Common myeloid progenitor, CD34-positive (primary cell): ENCODE measurements at regions not wholly inside any gene's neighbourhood (a gene's known extent, or its start where the extent isn't known, plus 50 kb on each side); places are given as distances from the start of the nearest gene placed in this dataset.

Experiments used
- CTCF ChIA-PET: fragments of 350-600 bp; sonication (Branson Sonifier 250); formaldehyde crosslinking; loops from one replicate; lab custom pipeline; 2021; ENCODE audit warnings: antibody characterized with exemption; lab: Charles Lee
- POLR2A ChIA-PET: fragments of 350-600 bp; sonication (Branson Sonifier 250); formaldehyde crosslinking; loops from one replicate; lab custom pipeline; 2021; ENCODE audit warnings: antibody characterized with exemption; lab: Charles Lee
- DNase-seq, 3 donors: peaks; one replicate each; pipeline versions ENCODE4 v3.0.0 to v3.0.0-alpha.2; 2013
- H3K27ac ChIP-seq, 2 experiments: 1 replicate in 1 of 2; 2 replicates in 1 of 2; pipeline ENCODE4 v1.7.0; 2013; ENCODE audit warnings: inconsistent platforms in 2 of 2, low read length in 2 of 2, mild to moderate bottlenecking in 2 of 2, low read depth in 1 of 2, moderate library complexity in 1 of 2; ENCODE audit not compliant: severe bottlenecking in 2 of 2, insufficient read depth in 1 of 2, poor library complexity in 1 of 2
- H3K27me3 ChIP-seq, 5 experiments: replicated peaks in 2 of 5; 1 replicate in 3 of 5; 2 replicates in 2 of 5; pipeline versions ENCODE4 v1.6.1 to v1.7.0; 2013; ENCODE audit warnings: low read length in 4 of 5, mild to moderate bottlenecking in 2 of 5, moderate library complexity in 2 of 5, inconsistent platforms in 1 of 5; ENCODE audit not compliant: insufficient read depth in 5 of 5, control insufficient read depth in 4 of 5
- H3K36me3 ChIP-seq, 4 experiments: 1 replicate in 2 of 4; 2 replicates in 2 of 4; pipeline versions ENCODE4 v1.6.1 to v1.7.0; 2013; ENCODE audit warnings: low read length in 3 of 4, control low read depth in 1 of 4, mild to moderate bottlenecking in 1 of 4; ENCODE audit not compliant: control insufficient read depth in 4 of 4, insufficient read depth in 4 of 4
- H3K4me1 ChIP-seq, 4 experiments: 1 replicate in 3 of 4; 2 replicates in 1 of 4; pipeline versions ENCODE4 v1.6.1 to v1.7.1; 2013; ENCODE audit warnings: low read length in 3 of 4, mild to moderate bottlenecking in 3 of 4, control low read depth in 1 of 4, inconsistent platforms in 1 of 4, moderate library complexity in 1 of 4; ENCODE audit not compliant: control insufficient read depth in 4 of 4, insufficient read depth in 4 of 4; ENCODE audit errors: control extremely low read depth in 1 of 4
- H3K4me3 ChIP-seq, 7 experiments: 1 replicate in 4 of 7; 2 replicates in 3 of 7; pipeline versions ENCODE4 v1.5.1 to v1.7.0; 2013; ENCODE audit warnings: mild to moderate bottlenecking in 7 of 7, low read length in 6 of 7, moderate library complexity in 6 of 7, inconsistent platforms in 2 of 7, low read depth in 2 of 7, control low read depth in 1 of 7; ENCODE audit not compliant: insufficient read depth in 4 of 7, control insufficient read depth in 1 of 7; ENCODE audit errors: extremely low read depth in 1 of 7
- H3K9me3 ChIP-seq, 5 experiments: 1 replicate in 4 of 5; 2 replicates in 1 of 5; pipeline versions ENCODE4 v1.6.1 to v1.7.1; 2013; ENCODE audit warnings: low read length in 4 of 5, mild to moderate bottlenecking in 2 of 5, inconsistent platforms in 1 of 5, low read depth in 1 of 5, moderate library complexity in 1 of 5; ENCODE audit not compliant: control insufficient read depth in 4 of 5, insufficient read depth in 2 of 5; ENCODE audit errors: control extremely low read depth in 1 of 5
- WGBS: methylation state at CpG from one replicate; pipeline ENCODE4 v1.1.5; 2013; ENCODE audit not compliant: insufficient coverage; 5-methylcytosine and 5-hydroxymethylcytosine counted together

GRCh38 chr3:76912841-76913383 is 127.0 kb upstream of the ROBO2 start:
- no peaks in the 10 kb centered on the region for H3K9me3 ChIP-seq
- no peak overlapping the region for H3K4me3 ChIP-seq
- no peak for DNase-seq
- ChIA-PET CTCF (no interaction called here), POLR2A (no interaction called here)
- 81% methylated on average over 5 of the region's 12 CpGs for WGBS
- H3K27ac ChIP-seq = no peak overlapping the region
- H3K36me3 ChIP-seq = no peaks in the 10 kb centered on the region
- no peaks in the 10 kb centered on the region for H3K4me1 ChIP-seq
- no peaks in the 10 kb centered on the region for H3K27me3 ChIP-seq

GRCh38 chr3:76917436-76917835 is 122.5 kb upstream of the ROBO2 start:
- no peaks in the 10 kb centered on the region for H3K27me3 ChIP-seq
- CTCF ChIA-PET = no interaction called here
- 94% methylated on average over 3 of the region's 3 CpGs for WGBS
- H3K27ac ChIP-seq = no peak overlapping the region
- H3K4me3 ChIP-seq = no peak overlapping the region
- DNase-seq = no peak
- no peaks in the 10 kb centered on the region for H3K9me3 ChIP-seq
- POLR2A ChIA-PET = no interaction called here
- no peaks in the 10 kb centered on the region for H3K36me3 ChIP-seq
- no peaks in the 10 kb centered on the region for H3K4me1 ChIP-seq

GRCh38 chr3:76920511-76920910 is 119.4 kb upstream of the ROBO2 start:
- DNase-seq = no peak
- CTCF ChIA-PET = no interaction called here
- H3K36me3 ChIP-seq = no peaks in the 10 kb centered on the region
- no peaks in the 10 kb centered on the region for H3K4me1 ChIP-seq
- H3K27ac ChIP-seq = no peak overlapping the region
- POLR2A ChIA-PET = no interaction called here
- no peaks in the 10 kb centered on the region for H3K9me3 ChIP-seq
- H3K27me3 ChIP-seq = no peaks in the 10 kb centered on the region
- no peak overlapping the region for H3K4me3 ChIP-seq

- POLR2A ChIA-PET = no interaction called here
- H3K36me3 ChIP-seq = no peaks in the 10 kb centered on the region
- 81% methylated on average over 1 of the region's 1 CpG for WGBS
These were observed 116.4 kb upstream of the ROBO2 start for GRCh38 chr3:76923485-76923884.

GRCh38 chr3:76930712-76931111 is 109.2 kb upstream of the ROBO2 start:
- Histone ChIP-seq H3K9me3 (no peaks in the 10 kb centered on the region), H3K4me3 (no peak overlapping the region), H3K4me1 (no peaks in the 10 kb centered on the region), H3K27ac (no peak overlapping the region), H3K36me3 (no peaks in the 10 kb centered on the region), H3K27me3 (no peaks in the 10 kb centered on the region)
- ChIA-PET POLR2A (no interaction called here), CTCF (no interaction called here)
- 42% methylated on average over 2 of the region's 2 CpGs for WGBS
- DNase-seq = no peak

More at GRCh38 chr3:76923485-76923884, 116.4 kb upstream of the ROBO2 start:
- Histone ChIP-seq H3K4me3 (no peak overlapping the region), H3K27me3 (no peaks in the 10 kb centered on the region), H3K27ac (no peak overlapping the region), H3K4me1 (no peaks in the 10 kb centered on the region), H3K9me3 (no peaks in the 10 kb centered on the region)
- CTCF ChIA-PET = no interaction called here
- DNase-seq = no peak

- no peak for DNase-seq
- Histone ChIP-seq H3K9me3 (no peaks in the 10 kb centered on the region), H3K27me3 (no peaks in the 10 kb centered on the region), H3K4me3 (no peak overlapping the region), H3K4me1 (no peaks in the 10 kb centered on the region), H3K36me3 (no peaks in the 10 kb centered on the region), H3K27ac (no peak overlapping the region)
- ChIA-PET CTCF (no interaction called here), POLR2A (no interaction called here)
- WGBS = no CpG with 5 or more reads among the region's 1 CpG
These were observed 106.7 kb upstream of the ROBO2 start for GRCh38 chr3:76933245-76933644.

GRCh38 chr3:76938962-76939361 is 100.9 kb upstream of the ROBO2 start:
- Histone ChIP-seq H3K4me1 (no peaks in the 10 kb centered on the region), H3K9me3 (no peaks in the 10 kb centered on the region), H3K27me3 (no peaks in the 10 kb centered on the region), H3K27ac (no peak overlapping the region), H3K4me3 (no peak overlapping the region), H3K36me3 (no peaks in the 10 kb centered on the region)
- DNase-seq = no peak
- POLR2A ChIA-PET = no interaction called here
- CTCF ChIA-PET = no interaction called here
